ENCODE measurements at regions not wholly inside any gene's neighbourhood (a gene's known extent, or its start where the extent isn't known, plus 50 kb on each side); places are given as distances from the start of the nearest gene placed in this dataset.

GRCh38 chr21:35291973-35292627, 243.0 kb upstream of the RUNX1 start:
- H3K27ac ChIP-seq (ENCODE audit: insufficient read depth, low read depth, low read length) = no peak overlapping the region
- H2AFZ ChIP-seq (ENCODE audit: low read depth, low read length) = no peak overlapping the region
- no peaks in the 10 kb centered on the region for H3K9me3 ChIP-seq (replicated peaks; ENCODE audit: control insufficient read depth, insufficient read depth, low read length)
- H3K36me3 ChIP-seq (ENCODE audit: control insufficient read depth in 2 of 2, extremely low read depth in 1 of 2, insufficient read depth in 2 of 2, low read length in 2 of 2) = no peaks in the 10 kb centered on the region
- H3K9me1 ChIP-seq (replicated peaks; ENCODE audit: control insufficient read depth, extremely low read depth, insufficient read depth, low read length) = no peaks in the 10 kb centered on the region
- CTCF ChIA-PET = no interaction called here
- POLR2A ChIA-PET = no interaction called here
- H3K4me2 ChIP-seq (ENCODE audit: insufficient read depth, low read length) = no peak overlapping the region
- BruUV-seq (replicated peaks) = no TSS peak
- intact Hi-C loops (cut with micrococcal nuclease) (no loop called here), dilution Hi-C loops (cut with MboI; ENCODE audit: extremely low pct_ligation_motif_present, low sequenced_read_pairs) (no loop called here)
- H3K4me1 ChIP-seq (ENCODE audit: control insufficient read depth, extremely low read depth, insufficient read depth, low read length) = no peaks in the 10 kb centered on the region
- H3K27me3 ChIP-seq (ENCODE audit: control insufficient read depth in 2 of 2, insufficient read depth in 2 of 2, low read length in 2 of 2) = no peaks in the 10 kb centered on the region
- H3K79me2 ChIP-seq (ENCODE audit: control insufficient read depth, insufficient read depth, low read length) = no peaks in the 10 kb centered on the region
- TF ChIP-seq, protein P1, sequence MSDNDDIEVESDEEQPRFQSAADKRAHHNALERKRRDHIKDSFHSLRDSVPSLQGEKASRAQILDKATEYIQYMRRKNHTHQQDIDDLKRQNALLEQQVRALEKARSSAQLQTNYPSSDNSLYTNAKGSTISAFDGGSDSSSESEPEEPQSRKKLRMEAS (IDR thresholded peaks at IDR 0.05; ENCODE audit: insufficient read depth, insufficient read length) = no peak
- H4K20me1 ChIP-seq (replicated peaks; ENCODE audit: control insufficient read depth, extremely low read depth, insufficient read depth, low read length) = no peaks in the 10 kb centered on the region
- H3K9ac ChIP-seq (replicated peaks; ENCODE audit: extremely low read depth, insufficient read depth, low read length) = no peak overlapping the region
- H3K4me3 ChIP-seq (replicated peaks in 1 of 3; ENCODE audit: insufficient read depth in 1 of 3, low read depth in 1 of 3, low read length in 3 of 3) = no peak overlapping the region
- no peak for DNase-seq (ENCODE audit: low read depth, low spot score)
- FAIRE-seq = no peak

DNA sequence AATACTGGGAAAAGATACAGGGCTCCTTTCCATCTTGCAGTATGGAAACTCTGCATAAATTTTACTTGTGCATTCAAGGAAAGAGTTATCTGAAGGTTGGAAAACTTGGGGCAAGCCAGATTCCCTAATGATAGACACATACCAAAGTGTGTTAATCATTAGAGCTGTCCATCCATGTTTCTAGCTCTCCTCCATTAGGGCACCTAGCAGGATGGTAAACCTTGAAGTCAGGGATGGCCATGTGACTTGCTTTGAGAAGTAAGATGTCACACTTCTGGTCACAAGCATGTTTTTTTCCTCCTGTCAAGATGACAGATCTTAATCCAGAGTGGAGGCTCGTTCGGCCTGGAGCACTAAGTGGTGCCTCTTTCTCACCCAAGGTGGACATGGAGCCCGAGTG, 241.9 kb upstream of the RUNX1 start:
- H3K36me3 ChIP-seq (ENCODE audit: control insufficient read depth in 2 of 2, extremely low read depth in 1 of 2, insufficient read depth in 2 of 2, low read length in 2 of 2) = no peaks in the 10 kb centered on the region
- FAIRE-seq (no peak), DNase-seq (ENCODE audit: low read depth, low spot score) (no peak)
- ChIA-PET POLR2A (no interaction called here), CTCF (no interaction called here)
- intact Hi-C loops (cut with micrococcal nuclease) (no loop called here), dilution Hi-C loops (cut with MboI; ENCODE audit: extremely low pct_ligation_motif_present, low sequenced_read_pairs) (no loop called here)
- no peaks in the 10 kb centered on the region for H3K9me1 ChIP-seq (replicated peaks; ENCODE audit: control insufficient read depth, extremely low read depth, insufficient read depth, low read length)
- H3K27me3 ChIP-seq (ENCODE audit: control insufficient read depth in 2 of 2, insufficient read depth in 2 of 2, low read length in 2 of 2) = no peaks in the 10 kb centered on the region
- TF ChIP-seq POLR2AphosphoS5 (IDR thresholded peaks at IDR 0.05; ENCODE audit: insufficient read depth, low read depth, low read length) = no peak
- TF ChIP-seq, protein P1 (IDR thresholded peaks at IDR 0.05; ENCODE audit: insufficient read depth, insufficient read length) = no peak
- TF ChIP-seq POLR2A (IDR thresholded peaks at IDR 0.05; ENCODE audit: low read depth, low read length) = no peak
- TF ChIP-seq, protein P2, sequence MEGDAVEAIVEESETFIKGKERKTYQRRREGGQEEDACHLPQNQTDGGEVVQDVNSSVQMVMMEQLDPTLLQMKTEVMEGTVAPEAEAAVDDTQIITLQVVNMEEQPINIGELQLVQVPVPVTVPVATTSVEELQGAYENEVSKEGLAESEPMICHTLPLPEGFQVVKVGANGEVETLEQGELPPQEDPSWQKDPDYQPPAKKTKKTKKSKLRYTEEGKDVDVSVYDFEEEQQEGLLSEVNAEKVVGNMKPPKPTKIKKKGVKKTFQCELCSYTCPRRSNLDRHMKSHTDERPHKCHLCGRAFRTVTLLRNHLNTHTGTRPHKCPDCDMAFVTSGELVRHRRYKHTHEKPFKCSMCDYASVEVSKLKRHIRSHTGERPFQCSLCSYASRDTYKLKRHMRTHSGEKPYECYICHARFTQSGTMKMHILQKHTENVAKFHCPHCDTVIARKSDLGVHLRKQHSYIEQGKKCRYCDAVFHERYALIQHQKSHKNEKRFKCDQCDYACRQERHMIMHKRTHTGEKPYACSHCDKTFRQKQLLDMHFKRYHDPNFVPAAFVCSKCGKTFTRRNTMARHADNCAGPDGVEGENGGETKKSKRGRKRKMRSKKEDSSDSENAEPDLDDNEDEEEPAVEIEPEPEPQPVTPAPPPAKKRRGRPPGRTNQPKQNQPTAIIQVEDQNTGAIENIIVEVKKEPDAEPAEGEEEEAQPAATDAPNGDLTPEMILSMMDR (IDR thresholded peaks at IDR 0.05; ENCODE audit: extremely low read depth in 1 of 2, insufficient read depth in 1 of 2, low read depth in 1 of 2, low read length in 2 of 2) = no peak
- no peak for TF ChIP-seq JUN (IDR thresholded peaks at IDR 0.05; ENCODE audit: borderline replicate concordance, insufficient read depth, insufficient read length, low read depth)
- no peak for TF ChIP-seq MYC (IDR thresholded peaks at IDR 0.05; ENCODE audit: low read depth, low read length)
- no peak for TF ChIP-seq FOS (IDR thresholded peaks at IDR 0.05; ENCODE audit: borderline replicate concordance, insufficient read depth, low read length)
- TF ChIP-seq EZH2 (IDR thresholded peaks at IDR 0.05; ENCODE audit: borderline replicate concordance, low read depth, low read length, severe bottlenecking) = no peak
- no peak for TF ChIP-seq GATA2 (IDR thresholded peaks at IDR 0.05; ENCODE audit: insufficient read depth, insufficient read length, low read depth, low read length)
- H3K9me3 ChIP-seq (replicated peaks; ENCODE audit: control insufficient read depth, insufficient read depth, low read length) = no peaks in the 10 kb centered on the region
- H3K4me2 ChIP-seq (ENCODE audit: insufficient read depth, low read length) = no peak overlapping the region
- no peaks in the 10 kb centered on the region for H3K79me2 ChIP-seq (ENCODE audit: control insufficient read depth, insufficient read depth, low read length)
- no TSS peak for BruUV-seq (replicated peaks)
- H3K4me3 ChIP-seq (replicated peaks in 1 of 3; ENCODE audit: insufficient read depth in 1 of 3, low read depth in 1 of 3, low read length in 3 of 3) = no peak overlapping the region
- H4K20me1 ChIP-seq (replicated peaks; ENCODE audit: control insufficient read depth, extremely low read depth, insufficient read depth, low read length) = no peaks in the 10 kb centered on the region
- no peak overlapping the region for H2AFZ ChIP-seq (ENCODE audit: low read depth, low read length)
- no peak overlapping the region for H3K9ac ChIP-seq (replicated peaks; ENCODE audit: extremely low read depth, insufficient read depth, low read length)
- no peak overlapping the region for H3K27ac ChIP-seq (ENCODE audit: insufficient read depth, low read depth, low read length)
- no peaks in the 10 kb centered on the region for H3K4me1 ChIP-seq (ENCODE audit: control insufficient read depth, extremely low read depth, insufficient read depth, low read length)

Data from endothelial cell of umbilical vein (primary cell).